ENCODE measurements at regions not wholly inside any gene's neighbourhood (a gene's known extent, or its start where the extent isn't known, plus 50 kb on each side); places are given as distances from the start of the nearest gene placed in this dataset.

DNA sequence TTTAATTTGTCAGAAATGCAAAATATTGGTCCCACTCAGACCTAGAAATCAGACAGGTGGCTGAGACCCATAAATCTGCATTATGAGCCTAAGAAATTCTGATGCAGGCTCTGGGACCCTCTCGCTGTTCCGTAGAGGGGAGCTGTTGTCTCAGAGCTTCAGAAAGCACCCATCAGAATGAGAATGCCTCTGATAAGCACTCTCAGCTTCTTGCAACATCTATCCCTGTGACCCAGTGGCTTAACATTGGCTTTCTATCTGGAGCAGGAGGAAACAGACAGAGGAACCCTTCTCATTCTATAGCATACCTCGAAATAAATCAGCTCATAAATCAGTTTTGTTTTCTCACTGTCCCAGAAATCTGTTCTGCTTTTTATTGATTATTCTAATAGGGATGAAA, 184.6 kb upstream of the SP4 start:
- ChIA-PET POLR2A (interaction anchor here (0.6 kb wide), 1 partner anchor 210 kb away, joined by 3 read pairs; no protein-coding TSS in a partner anchor), CTCF (ENCODE audit: unreplicated experiment) (no interaction called here)
- no TSS peak for BruUV-seq (replicated peaks)
- no peak overlapping the region for H3K4me2 ChIP-seq (ENCODE audit: low read length)
- H2AFZ ChIP-seq (ENCODE audit: low read length): no peak overlapping the region
- no peak for DNase-seq (ENCODE audit: low spot score)
- H4K20me1 ChIP-seq (ENCODE audit: insufficient read depth, low read length): no peaks in the 10 kb centered on the region
- intact Hi-C loops (cut with micrococcal nuclease; ENCODE audit: unreplicated experiment): no loop called here
- TF ChIP-seq, protein P1, sequence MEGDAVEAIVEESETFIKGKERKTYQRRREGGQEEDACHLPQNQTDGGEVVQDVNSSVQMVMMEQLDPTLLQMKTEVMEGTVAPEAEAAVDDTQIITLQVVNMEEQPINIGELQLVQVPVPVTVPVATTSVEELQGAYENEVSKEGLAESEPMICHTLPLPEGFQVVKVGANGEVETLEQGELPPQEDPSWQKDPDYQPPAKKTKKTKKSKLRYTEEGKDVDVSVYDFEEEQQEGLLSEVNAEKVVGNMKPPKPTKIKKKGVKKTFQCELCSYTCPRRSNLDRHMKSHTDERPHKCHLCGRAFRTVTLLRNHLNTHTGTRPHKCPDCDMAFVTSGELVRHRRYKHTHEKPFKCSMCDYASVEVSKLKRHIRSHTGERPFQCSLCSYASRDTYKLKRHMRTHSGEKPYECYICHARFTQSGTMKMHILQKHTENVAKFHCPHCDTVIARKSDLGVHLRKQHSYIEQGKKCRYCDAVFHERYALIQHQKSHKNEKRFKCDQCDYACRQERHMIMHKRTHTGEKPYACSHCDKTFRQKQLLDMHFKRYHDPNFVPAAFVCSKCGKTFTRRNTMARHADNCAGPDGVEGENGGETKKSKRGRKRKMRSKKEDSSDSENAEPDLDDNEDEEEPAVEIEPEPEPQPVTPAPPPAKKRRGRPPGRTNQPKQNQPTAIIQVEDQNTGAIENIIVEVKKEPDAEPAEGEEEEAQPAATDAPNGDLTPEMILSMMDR (conservative IDR thresholded peaks at IDR 0.05; ENCODE audit: low read length): no peak
- no peak for TF ChIP-seq EZH2phosphoT487 (IDR thresholded peaks at IDR 0.05; ENCODE audit: borderline replicate concordance, low read depth, low read length)
- no peaks in the 10 kb centered on the region for H3K4me1 ChIP-seq (ENCODE audit: insufficient read depth, low read length, poor library complexity, severe bottlenecking)
- H3K79me2 ChIP-seq (ENCODE audit: insufficient read depth, low read depth, low read length): no peaks in the 10 kb centered on the region
- H3K9me3 ChIP-seq (ENCODE audit: low read length): no peaks in the 10 kb centered on the region
- H3K9me2 ChIP-seq (ENCODE audit: insufficient read depth, low read length): no peaks in the 10 kb centered on the region
- no peak overlapping the region for H3K4me3 ChIP-seq (ENCODE audit: low read depth, low read length, poor library complexity, severe bottlenecking)
- H3K36me3 ChIP-seq (ENCODE audit: insufficient read depth, low read length): no peaks in the 10 kb centered on the region
- H3K27ac ChIP-seq (ENCODE audit: low read depth, low read length, poor library complexity, severe bottlenecking): no peak overlapping the region

DNA sequence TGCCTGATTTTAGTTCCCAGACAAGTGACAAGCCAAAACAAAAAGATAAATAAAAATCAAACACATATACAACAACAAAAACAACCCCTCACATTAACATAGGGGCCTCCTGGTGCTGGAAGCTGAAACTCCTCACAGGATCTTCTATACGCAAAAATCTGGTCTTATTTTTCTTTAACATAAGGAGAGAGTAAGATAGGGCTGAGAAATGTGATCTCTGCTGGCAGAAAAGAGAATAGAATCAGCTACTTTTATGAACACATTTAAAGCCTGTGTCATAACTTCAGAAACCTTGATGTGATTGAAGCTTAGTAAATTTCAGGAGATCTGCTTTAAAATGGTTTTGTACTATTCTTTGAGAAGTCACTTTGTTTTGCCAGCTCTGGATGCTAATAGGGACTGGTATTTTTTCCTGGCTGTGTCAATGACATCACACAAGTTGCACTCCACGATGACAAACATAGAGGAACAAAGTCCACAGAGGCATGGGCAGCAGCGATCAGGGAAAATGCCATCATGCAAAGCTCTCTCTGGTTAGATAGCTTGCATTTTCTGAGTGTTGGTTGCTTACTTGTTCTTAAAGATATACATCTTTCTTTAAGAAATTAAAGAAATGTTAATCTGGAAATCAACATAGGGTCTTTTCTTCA, 176.6 kb upstream of the SP4 start:
- no peaks in the 10 kb centered on the region for H3K9me3 ChIP-seq (ENCODE audit: low read length)
- DNase-seq (ENCODE audit: low spot score): no peak
- H3K79me2 ChIP-seq (ENCODE audit: insufficient read depth, low read depth, low read length): no peaks in the 10 kb centered on the region
- no peak overlapping the region for H2AFZ ChIP-seq (ENCODE audit: low read length)
- intact Hi-C loops (cut with micrococcal nuclease; ENCODE audit: unreplicated experiment): no loop called here
- no peak overlapping the region for H3K4me3 ChIP-seq (ENCODE audit: low read depth, low read length, poor library complexity, severe bottlenecking)
- ChIA-PET CTCF (ENCODE audit: unreplicated experiment) (no interaction called here), POLR2A (interaction anchor here (0.8 to 1.0 kb wide), 2 partner anchors 13 to 176 kb away, joined by 3 to 4 read pairs; no protein-coding TSS in a partner anchor)
- no peaks in the 10 kb centered on the region for H3K36me3 ChIP-seq (ENCODE audit: insufficient read depth, low read length)
- no peaks in the 10 kb centered on the region for H3K4me1 ChIP-seq (ENCODE audit: insufficient read depth, low read length, poor library complexity, severe bottlenecking)
- BruUV-seq (replicated peaks): no TSS peak
- no peaks in the 10 kb centered on the region for H4K20me1 ChIP-seq (ENCODE audit: insufficient read depth, low read length)
- H3K9me2 ChIP-seq (ENCODE audit: insufficient read depth, low read length): no peaks in the 10 kb centered on the region
- H3K27ac ChIP-seq (ENCODE audit: low read depth, low read length, poor library complexity, severe bottlenecking): no peak overlapping the region
- TF ChIP-seq, protein P1 (conservative IDR thresholded peaks at IDR 0.05; ENCODE audit: low read length): no peak
- TF ChIP-seq EZH2phosphoT487 (IDR thresholded peaks at IDR 0.05; ENCODE audit: borderline replicate concordance, low read depth, low read length): no peak
- H3K4me2 ChIP-seq (ENCODE audit: low read length): no peak overlapping the region

Data from OCI-LY7 (cell line).